Fibroblast of lung (primary cell): ENCODE measurements at regions not wholly inside any gene's neighbourhood (a gene's known extent, or its start where the extent isn't known, plus 50 kb on each side); places are given as distances from the start of the nearest gene placed in this dataset.

Experiments
- EZH2 ChIP-seq: IDR thresholded peaks from 2 replicates; pipeline ENCODE4 v1.5.1; 2012; ENCODE audit warnings: low read length, control low read depth, mild to moderate bottlenecking; ENCODE audit errors: missing control alignments
- TF ChIP-seq, protein P1 (sequence below), 2 donors: IDR thresholded peaks in 1 of 2; conservative IDR thresholded peaks in 1 of 2; 1 replicate in 1 of 2; 2 replicates in 1 of 2; pipeline ENCODE4 v1.5.1; 2011 to 2012; ENCODE audit warnings: low read length in 2 of 2, control low read depth in 1 of 2, inconsistent platforms in 1 of 2, low read depth in 1 of 2, mild to moderate bottlenecking in 1 of 2

DNA sequence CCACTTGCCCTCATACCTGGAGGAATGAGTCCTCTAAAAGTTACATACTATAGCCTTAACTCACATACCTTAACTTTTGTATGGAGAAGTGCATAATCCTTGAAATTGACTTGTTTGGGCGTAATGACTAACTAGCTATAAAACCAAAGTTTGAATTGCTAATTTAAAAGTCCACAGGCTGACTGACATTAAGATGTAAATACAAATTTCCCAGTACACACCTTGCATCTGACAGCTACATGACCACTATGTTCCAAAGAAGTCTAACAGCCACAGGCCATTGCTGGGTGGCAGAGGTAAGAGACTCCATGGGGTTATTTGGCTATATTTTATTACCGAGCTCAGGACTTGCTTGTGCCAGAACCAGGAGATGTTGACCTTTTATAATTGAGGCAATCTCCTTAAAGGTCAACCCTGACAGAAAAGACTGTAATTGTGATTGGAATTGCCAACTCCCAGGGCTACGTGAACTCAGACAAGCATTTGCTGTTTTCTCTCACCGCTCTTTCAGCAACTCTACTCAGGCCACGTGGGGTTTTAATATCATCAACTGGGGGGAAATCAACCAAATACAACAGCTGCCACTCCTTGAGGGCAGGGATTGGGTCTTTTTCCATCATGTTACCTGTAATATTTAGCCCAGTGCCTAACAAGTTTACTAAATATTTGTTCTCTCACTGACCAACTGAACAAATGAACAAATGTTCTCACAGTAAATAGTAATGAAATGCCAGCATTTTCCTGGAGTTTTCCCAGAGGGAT, 139.9 kb downstream of the SEMA6D start:
- TF ChIP-seq, protein P1, sequence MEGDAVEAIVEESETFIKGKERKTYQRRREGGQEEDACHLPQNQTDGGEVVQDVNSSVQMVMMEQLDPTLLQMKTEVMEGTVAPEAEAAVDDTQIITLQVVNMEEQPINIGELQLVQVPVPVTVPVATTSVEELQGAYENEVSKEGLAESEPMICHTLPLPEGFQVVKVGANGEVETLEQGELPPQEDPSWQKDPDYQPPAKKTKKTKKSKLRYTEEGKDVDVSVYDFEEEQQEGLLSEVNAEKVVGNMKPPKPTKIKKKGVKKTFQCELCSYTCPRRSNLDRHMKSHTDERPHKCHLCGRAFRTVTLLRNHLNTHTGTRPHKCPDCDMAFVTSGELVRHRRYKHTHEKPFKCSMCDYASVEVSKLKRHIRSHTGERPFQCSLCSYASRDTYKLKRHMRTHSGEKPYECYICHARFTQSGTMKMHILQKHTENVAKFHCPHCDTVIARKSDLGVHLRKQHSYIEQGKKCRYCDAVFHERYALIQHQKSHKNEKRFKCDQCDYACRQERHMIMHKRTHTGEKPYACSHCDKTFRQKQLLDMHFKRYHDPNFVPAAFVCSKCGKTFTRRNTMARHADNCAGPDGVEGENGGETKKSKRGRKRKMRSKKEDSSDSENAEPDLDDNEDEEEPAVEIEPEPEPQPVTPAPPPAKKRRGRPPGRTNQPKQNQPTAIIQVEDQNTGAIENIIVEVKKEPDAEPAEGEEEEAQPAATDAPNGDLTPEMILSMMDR (conservative IDR thresholded peaks at IDR 0.05 in 1 of 2, IDR thresholded peaks at IDR 0.05 in 1 of 2; ENCODE audit: low read depth in 1 of 2, low read length in 2 of 2) = no peak
- no peak for TF ChIP-seq EZH2
